ENCODE measurements at regions not wholly inside any gene's neighbourhood (a gene's known extent, or its start where the extent isn't known, plus 50 kb on each side); places are given as distances from the start of the nearest gene placed in this dataset.

DNA sequence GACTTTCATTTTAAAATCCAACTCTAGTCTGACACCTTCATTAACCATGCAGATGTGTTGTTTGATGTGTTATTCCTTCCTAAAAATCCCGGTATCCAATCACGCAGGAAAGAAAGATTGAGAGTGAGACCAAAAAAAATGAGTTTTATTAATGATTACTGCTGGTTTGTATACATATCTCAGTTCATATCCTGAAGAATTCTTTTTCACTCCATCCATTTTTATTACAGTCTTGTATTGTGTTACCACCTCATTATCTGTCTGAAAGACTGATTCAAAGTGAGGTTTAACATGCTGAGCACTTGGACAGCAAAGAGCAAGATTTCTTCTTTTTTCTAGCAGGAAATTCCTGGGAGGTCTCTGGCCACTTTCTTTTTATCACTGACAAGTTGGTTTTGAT lies 268.3 kb downstream of the CDH11 start:
- TF ChIP-seq, protein P1, sequence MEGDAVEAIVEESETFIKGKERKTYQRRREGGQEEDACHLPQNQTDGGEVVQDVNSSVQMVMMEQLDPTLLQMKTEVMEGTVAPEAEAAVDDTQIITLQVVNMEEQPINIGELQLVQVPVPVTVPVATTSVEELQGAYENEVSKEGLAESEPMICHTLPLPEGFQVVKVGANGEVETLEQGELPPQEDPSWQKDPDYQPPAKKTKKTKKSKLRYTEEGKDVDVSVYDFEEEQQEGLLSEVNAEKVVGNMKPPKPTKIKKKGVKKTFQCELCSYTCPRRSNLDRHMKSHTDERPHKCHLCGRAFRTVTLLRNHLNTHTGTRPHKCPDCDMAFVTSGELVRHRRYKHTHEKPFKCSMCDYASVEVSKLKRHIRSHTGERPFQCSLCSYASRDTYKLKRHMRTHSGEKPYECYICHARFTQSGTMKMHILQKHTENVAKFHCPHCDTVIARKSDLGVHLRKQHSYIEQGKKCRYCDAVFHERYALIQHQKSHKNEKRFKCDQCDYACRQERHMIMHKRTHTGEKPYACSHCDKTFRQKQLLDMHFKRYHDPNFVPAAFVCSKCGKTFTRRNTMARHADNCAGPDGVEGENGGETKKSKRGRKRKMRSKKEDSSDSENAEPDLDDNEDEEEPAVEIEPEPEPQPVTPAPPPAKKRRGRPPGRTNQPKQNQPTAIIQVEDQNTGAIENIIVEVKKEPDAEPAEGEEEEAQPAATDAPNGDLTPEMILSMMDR (IDR thresholded peaks at IDR 0.05): no peak
- no peak for TF ChIP-seq POLR2A (IDR thresholded peaks at IDR 0.05)

Measured in testis (tissue), 2 donors.